Right lobe of liver (tissue), 4 donors: ENCODE measurements at regions not wholly inside any gene's neighbourhood (a gene's known extent, or its start where the extent isn't known, plus 50 kb on each side); places are given as distances from the start of the nearest gene placed in this dataset.

ENCODE experiments used
- CTCF ChIP-seq, 4 donors: fragments of 200-600 bp in 3 of 4; fragments of 450-650 bp in 1 of 4; IDR thresholded peaks; one replicate each; pipeline versions ENCODE4 v1.5.1 to v1.8.0; 2016 to 2022; ENCODE audit warnings: antibody characterized with exemption in 4 of 4, mild to moderate bottlenecking in 2 of 4
- POLR2A ChIP-seq: fragments of 450-650 bp; IDR thresholded peaks from one replicate; pipeline ENCODE4 v1.6.1; 2017; ENCODE audit warnings: antibody characterized with exemption, mild to moderate bottlenecking
- donor health status: DM: no; HTN: no; CAD: no.
- donor health status: DM: no; HTN: no; CAD: no.
- donor health status: DM: no; HTN: yes; CAD: no.

- TF ChIP-seq POLR2A (no peak), CTCF (IDR thresholded peaks at IDR 0.05) (no peak)
These were observed 148.1 kb downstream of the NHLRC3 start for GRCh38 chr13:39186205-39186875.
